ENCODE measurements at regions not wholly inside any gene's neighbourhood (a gene's known extent, or its start where the extent isn't known, plus 50 kb on each side); places are given as distances from the start of the nearest gene placed in this dataset.
"Not testable (repeated sequence)": the region's sequence is repeated elsewhere in the genome, so short reads cannot be mapped to it uniquely, and the experiment has no call there.

- peak in 3 of 6 experiments; percentile 31 to 54 (median 40) for DNase-seq
These were observed 98.1 kb upstream of the GRIP1 start for GRCh38 chr12:66776974-66777373.

- no peak for DNase-seq
These were observed 100.6 kb upstream of the GRIP1 start for GRCh38 chr12:66779466-66779865.

GRCh38 chr12:66786531-66787308, 107.8 kb upstream of the GRIP1 start:
- no peak for DNase-seq

- DNase-seq, result no peak
These were observed 120.7 kb upstream of the GRIP1 start for GRCh38 chr12:66799551-66799950.

- DNase-seq, result no peak
These were observed 121.2 kb upstream of the GRIP1 start for GRCh38 chr12:66800046-66800445.

- no peak for DNase-seq
These were observed 125.1 kb upstream of the GRIP1 start for GRCh38 chr12:66803930-66804329.

- DNase-seq, result no peak
These were observed 125.7 kb upstream of the GRIP1 start for GRCh38 chr12:66804563-66804974.

GRCh38 chr12:66808606-66809005, 129.7 kb upstream of the GRIP1 start:
- DNase-seq, result no peak

- DNase-seq, result peak in 2 of 6 experiments; percentile 4 to 8
These were observed 134.4 kb upstream of the GRIP1 start for GRCh38 chr12:66813137-66813892.

- DNase-seq, result no peak
These were observed 140.7 kb upstream of the GRIP1 start for GRCh38 chr12:66819587-66819986.

- no peak for DNase-seq
These were observed 144.1 kb upstream of the GRIP1 start for GRCh38 chr12:66822961-66823360.

- no peak for DNase-seq
These were observed 145.1 kb upstream of the GRIP1 start for GRCh38 chr12:66823857-66824570.

GRCh38 chr12:66825921-66826320, 147.0 kb upstream of the GRIP1 start:
- DNase-seq, result not testable (repeated sequence)

GRCh38 chr12:66829660-66830325, 150.9 kb upstream of the GRIP1 start:
- peak in 2 of 6 experiments; percentile 11 to 22 for DNase-seq

GRCh38 chr12:66831495-66831894, 152.6 kb upstream of the GRIP1 start:
- no peak for DNase-seq

- DNase-seq, result no peak
These were observed 154.1 kb upstream of the GRIP1 start for GRCh38 chr12:66832997-66833396.

GRCh38 chr12:66836623-66837310, 157.9 kb upstream of the GRIP1 start:
- no peak for DNase-seq

GRCh38 chr12:66837311-66837627, 158.4 kb upstream of the GRIP1 start:
- DNase-seq, result no peak

GRCh38 chr12:66838366-66838765, 159.5 kb upstream of the GRIP1 start:
- DNase-seq, result no peak

GRCh38 chr12:66848967-66849366, 170.1 kb upstream of the GRIP1 start:
- DNase-seq, result no peak

GRCh38 chr12:66851134-66851533, 172.3 kb upstream of the GRIP1 start:
- no peak for DNase-seq

GRCh38 chr12:66852091-66852490, 173.2 kb upstream of the GRIP1 start:
- DNase-seq, result no peak

- DNase-seq, result no peak
These were observed 173.9 kb upstream of the GRIP1 start for GRCh38 chr12:66852765-66853164.

Data from stimulated activated naive CD4-positive, alpha-beta T cell (primary cell).